GM19463 (cell line): ENCODE measurements at regions not wholly inside any gene's neighbourhood (a gene's known extent, or its start where the extent isn't known, plus 50 kb on each side); places are given as distances from the start of the nearest gene placed in this dataset.

ENCODE experiments used
- ATAC-seq: cut with Tn5 transposase; IDR thresholded peaks from one replicate; pipeline ENCODE4 v1.9.1; 2021; ENCODE audit warnings: mild to moderate bottlenecking, moderate library complexity; ENCODE audit not compliant: unreplicated experiment

GRCh38 chr2:16019617-16020351, 79.4 kb downstream of the MYCN start:
- no peak for ATAC-seq

GRCh38 chr2:16019060-16019480, 78.7 kb downstream of the MYCN start:
- no peak for ATAC-seq

DNA sequence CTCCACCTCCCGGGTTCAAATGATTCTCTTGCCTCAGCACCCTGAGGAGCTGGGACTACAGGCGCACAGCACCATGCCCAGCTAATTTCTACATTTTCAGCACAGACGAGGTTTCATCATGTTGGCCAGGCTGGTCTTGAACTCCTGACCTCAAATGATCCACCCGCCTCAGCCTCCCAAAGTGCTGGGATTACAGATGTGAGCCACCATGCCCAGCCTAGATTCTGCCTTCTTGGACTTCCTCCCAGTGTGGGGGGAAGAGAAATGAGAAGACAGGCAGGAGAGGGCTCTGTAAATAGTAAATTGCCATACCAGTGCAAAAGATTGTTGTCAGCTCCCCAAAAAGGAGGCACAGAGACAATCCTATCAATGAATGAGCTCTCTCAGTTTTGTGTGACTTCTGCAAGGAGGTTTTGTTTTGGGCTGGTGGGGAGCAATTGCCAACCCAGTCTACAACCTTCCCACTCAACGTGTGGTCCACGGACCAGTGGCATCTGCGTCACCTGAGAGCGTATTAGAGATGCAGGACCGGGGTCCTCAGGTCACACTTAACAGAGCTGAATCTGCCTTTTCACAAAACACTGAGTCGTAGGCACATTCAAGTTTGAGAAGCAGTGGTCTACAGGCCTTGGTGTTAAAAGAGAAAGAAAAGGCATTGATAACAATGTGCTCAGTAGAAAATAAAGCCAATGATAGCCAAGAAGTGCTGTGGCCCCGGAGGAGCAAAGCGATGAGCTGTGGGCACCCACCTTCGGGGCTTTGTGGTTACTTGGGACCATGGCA, 78.1 kb downstream of the MYCN start:
- no peak for ATAC-seq

GRCh38 chr2:16016282-16016681, 75.9 kb downstream of the MYCN start:
- no peak for ATAC-seq

DNA sequence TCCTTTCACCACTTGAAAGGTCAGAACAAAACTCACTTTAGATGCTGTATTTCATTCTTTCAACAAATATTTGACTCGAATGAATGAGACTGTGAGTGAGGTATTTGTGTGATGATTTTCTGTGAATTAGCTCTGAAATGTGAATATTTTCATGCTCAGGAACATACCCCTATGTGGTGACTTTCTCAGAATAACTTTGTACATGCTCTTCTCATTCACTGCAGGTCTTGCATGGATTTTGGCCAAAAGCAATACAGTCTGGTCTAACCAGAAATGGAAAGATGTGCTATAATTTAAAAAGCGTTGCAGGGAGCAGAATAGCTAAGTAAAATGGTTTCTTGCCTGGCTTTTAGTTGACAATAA, 75.5 kb downstream of the MYCN start:
- ATAC-seq, result no peak

DNA sequence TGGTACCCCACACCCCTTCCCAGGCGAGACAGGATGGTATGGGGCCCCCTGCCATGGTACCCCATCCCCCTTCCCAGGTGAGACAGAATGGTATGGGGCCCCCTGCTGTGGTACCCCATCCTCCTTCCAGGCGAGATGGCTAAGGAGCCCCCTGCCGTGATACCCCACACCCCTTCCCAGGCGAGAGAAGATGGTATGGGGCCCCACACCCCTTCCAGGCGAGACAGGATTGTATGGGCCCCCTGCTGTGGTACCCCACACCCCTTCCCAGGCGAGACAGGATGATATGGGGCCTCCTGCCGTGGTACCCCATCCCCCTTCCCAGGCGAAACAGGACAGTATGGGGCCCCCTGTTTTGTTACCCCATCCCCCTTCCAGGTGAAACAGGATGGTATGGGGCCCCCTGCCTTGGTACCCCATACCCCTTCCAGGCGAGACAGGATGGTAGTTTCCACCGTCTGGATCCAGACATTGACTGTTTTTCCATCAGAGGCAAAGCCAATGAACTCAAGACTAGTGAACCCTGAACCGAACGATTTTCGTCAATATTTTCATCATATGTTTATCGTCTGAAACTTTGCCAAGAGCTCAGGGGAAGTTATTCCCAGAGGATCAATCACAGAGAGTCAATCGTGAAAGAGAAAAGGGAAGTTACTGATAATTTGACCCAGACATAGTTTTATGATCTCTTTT, 75.0 kb downstream of the MYCN start:
- ATAC-seq, result no peak

- no peak for ATAC-seq
These were observed 74.5 kb downstream of the MYCN start for GRCh38 chr2:16014802-16015201.

- no peak for ATAC-seq
These were observed 73.9 kb downstream of the MYCN start for GRCh38 chr2:16014041-16014787.

DNA sequence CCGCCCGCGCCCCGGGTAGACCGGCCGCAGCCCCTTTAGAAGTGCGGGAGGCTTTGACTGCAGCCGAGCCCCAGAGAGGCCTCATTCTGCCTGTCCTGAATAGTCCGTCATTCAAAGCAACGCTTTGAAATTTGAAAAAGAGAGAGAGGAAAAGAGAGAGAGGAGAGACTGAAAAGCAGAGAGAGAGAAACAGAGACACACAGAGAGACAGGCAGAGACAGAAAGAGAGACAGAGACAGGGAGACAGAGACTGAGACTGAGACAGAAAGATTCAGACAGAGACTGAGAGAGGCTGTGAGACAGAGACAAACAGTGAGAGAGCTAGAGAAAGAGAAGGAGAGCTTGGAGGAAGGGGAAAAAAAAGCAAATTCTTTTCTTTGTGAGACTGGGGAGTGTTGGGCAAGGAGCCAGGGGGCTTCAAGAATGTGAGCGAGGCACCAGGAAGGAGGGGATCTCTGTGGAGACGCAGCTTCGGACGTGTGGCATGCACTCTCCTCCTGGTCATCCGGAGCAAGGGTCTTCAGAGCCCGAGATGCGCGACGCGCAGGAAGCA, 73.1 kb downstream of the MYCN start:
- no peak for ATAC-seq

GRCh38 chr2:16012626-16013358, 72.4 kb downstream of the MYCN start:
- no peak for ATAC-seq

GRCh38 chr2:16012029-16012596, 71.8 kb downstream of the MYCN start:
- ATAC-seq, result no peak

DNA sequence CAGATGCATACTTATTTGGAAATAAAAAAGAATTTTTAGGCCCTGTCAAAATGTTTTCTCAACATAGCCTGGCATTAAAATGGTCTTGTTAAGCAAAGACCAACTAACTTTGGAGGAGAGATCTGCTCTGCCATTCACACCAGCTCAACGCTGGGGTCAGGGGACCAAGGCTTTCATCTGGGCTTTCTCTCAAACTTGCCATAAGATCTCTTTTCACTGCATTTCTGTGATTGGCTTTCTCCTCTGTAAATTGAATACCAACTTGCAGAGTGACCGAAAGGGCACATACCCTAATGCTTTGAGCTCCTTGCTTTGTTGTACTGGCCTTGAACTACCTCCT, 71.2 kb downstream of the MYCN start:
- ATAC-seq, result no peak

- ATAC-seq, result no peak
These were observed 70.7 kb downstream of the MYCN start for GRCh38 chr2:16010951-16011620.

DNA sequence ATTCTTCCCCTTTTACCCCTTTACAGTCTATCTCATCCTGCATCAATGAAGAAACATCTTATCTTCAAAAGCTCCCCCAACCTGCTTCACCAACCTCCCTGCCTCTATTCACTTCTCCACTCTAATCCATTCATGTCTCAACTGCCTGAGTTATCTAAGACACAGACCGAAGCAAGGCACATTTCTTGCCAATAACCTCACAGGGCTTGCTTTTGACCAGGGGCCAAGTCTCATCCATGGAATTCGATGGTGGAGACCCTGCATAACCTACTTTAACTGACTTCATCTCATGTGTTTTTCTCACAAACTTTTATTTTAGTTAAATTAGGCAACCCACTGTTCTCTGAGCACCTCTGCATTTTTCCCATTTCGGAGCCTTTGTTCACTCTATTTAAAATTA, 69.7 kb downstream of the MYCN start:
- no peak for ATAC-seq

- ATAC-seq, result no peak
These were observed 69.2 kb downstream of the MYCN start for GRCh38 chr2:16009560-16009959.

DNA sequence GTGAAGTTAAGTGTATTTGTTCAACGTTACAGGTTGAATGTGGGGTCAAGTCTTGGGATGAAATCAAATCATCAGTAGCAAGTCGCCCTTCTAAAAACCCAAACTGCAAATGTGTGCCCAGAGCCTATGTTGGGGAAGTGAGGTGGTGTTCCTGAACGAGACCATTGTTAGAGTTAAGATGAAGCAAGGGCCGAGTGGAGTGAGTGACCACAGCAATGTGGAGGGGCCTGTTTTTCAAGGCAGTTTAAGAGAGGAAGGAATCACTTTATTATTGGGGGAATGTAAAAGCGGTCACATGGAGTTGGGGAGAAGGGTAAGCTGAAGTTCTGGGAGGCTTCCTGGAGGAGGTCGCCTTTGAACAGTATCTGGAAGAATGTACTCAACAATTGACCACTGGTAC, 68.5 kb downstream of the MYCN start:
- no peak for ATAC-seq

GRCh38 chr2:16008331-16008850, 68.0 kb downstream of the MYCN start:
- ATAC-seq, result no peak

- no peak for ATAC-seq
These were observed 67.0 kb downstream of the MYCN start for GRCh38 chr2:16007167-16007934.
